ENCODE measurements at regions not wholly inside any gene's neighbourhood (a gene's known extent, or its start where the extent isn't known, plus 50 kb on each side); places are given as distances from the start of the nearest gene placed in this dataset.

DNA sequence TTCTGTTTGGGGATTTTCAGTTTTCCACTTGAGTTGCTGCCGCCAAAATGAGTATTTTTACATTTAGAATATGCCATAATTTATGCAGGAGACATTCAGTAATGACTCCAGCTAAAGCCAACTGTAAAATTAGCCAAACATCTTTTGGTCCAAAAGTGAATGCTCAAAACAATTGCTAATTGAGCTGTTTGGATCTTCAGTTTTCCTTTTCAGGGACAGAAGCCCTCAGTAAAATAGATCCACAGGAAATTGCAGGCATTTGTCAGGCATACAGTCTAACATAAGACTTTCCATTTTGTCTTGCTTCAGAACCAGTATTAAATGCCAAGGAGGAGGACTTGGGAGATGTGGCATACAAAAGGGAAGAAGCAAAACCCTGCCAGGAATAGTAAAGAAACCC lies 524.8 kb upstream of the API5 start:
- no peak for TF ChIP-seq EZH2 (IDR thresholded peaks at IDR 0.05; ENCODE audit: insufficient read depth, low read length)
- TF ChIP-seq, protein P1, sequence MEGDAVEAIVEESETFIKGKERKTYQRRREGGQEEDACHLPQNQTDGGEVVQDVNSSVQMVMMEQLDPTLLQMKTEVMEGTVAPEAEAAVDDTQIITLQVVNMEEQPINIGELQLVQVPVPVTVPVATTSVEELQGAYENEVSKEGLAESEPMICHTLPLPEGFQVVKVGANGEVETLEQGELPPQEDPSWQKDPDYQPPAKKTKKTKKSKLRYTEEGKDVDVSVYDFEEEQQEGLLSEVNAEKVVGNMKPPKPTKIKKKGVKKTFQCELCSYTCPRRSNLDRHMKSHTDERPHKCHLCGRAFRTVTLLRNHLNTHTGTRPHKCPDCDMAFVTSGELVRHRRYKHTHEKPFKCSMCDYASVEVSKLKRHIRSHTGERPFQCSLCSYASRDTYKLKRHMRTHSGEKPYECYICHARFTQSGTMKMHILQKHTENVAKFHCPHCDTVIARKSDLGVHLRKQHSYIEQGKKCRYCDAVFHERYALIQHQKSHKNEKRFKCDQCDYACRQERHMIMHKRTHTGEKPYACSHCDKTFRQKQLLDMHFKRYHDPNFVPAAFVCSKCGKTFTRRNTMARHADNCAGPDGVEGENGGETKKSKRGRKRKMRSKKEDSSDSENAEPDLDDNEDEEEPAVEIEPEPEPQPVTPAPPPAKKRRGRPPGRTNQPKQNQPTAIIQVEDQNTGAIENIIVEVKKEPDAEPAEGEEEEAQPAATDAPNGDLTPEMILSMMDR (IDR thresholded peaks at IDR 0.05; ENCODE audit: insufficient read depth, low read depth, low read length): no peak
